HL-60 (cell line): ENCODE measurements at regions not wholly inside any gene's neighbourhood (a gene's known extent, or its start where the extent isn't known, plus 50 kb on each side); places are given as distances from the start of the nearest gene placed in this dataset.

ENCODE experiments used
- DNase-seq, 2 experiments: peaks; one replicate each; pipeline ENCODE4 v3.0.0-alpha.2; 2010 to 2020; ENCODE audit warnings: low read depth in 1 of 2, low spot score in 1 of 2
- H3K27ac ChIP-seq: fragments of 250-450 bp; sonication (Bioruptor Pico); replicated peaks from 2 replicates; pipeline ENCODE4 v1.5.1; 2020; ENCODE audit warnings: mild to moderate bottlenecking, moderate library complexity
- H3K27me3 ChIP-seq: fragments of 250-450 bp; sonication (Bioruptor Pico); 2 replicates; pipeline ENCODE4 v1.5.1; 2021; ENCODE audit warnings: mild to moderate bottlenecking, moderate library complexity; ENCODE audit not compliant: insufficient read depth, poor library complexity, severe bottlenecking
- H3K4me3 ChIP-seq: replicated peaks from 2 replicates; pipeline ENCODE4 v1.5.1; 2011; ENCODE audit warnings: mild to moderate bottlenecking, control low read depth, low read length; ENCODE audit not compliant: insufficient read depth
- CTCF ChIP-seq: IDR thresholded peaks from one replicate; pipeline ENCODE4 v1.5.1; 2011; ENCODE audit warnings: low read length, control low read depth, inconsistent platforms; ENCODE audit not compliant: insufficient read depth
- GABPA ChIP-seq: IDR thresholded peaks from 2 replicates; pipeline ENCODE4 v1.6.1; 2012; ENCODE audit warnings: low read depth
- POLR2AphosphoS5 ChIP-seq: IDR thresholded peaks from 2 replicates; pipeline ENCODE4 v1.6.1; 2012; ENCODE audit warnings: low read depth
- SPI1 ChIP-seq: IDR thresholded peaks from 2 replicates; pipeline ENCODE4 v1.6.1; 2012; ENCODE audit warnings: low read depth, mild to moderate bottlenecking, borderline replicate concordance
- TF ChIP-seq, protein P1 (sequence below): IDR thresholded peaks from 2 replicates; pipeline ENCODE4 v1.6.1; 2012; ENCODE audit warnings: low read depth; ENCODE audit not compliant: insufficient replicate concordance

- TF ChIP-seq SPI1 (no peak), GABPA (no peak), POLR2AphosphoS5 (no peak), CTCF (no peak)
- TF ChIP-seq, protein P1, sequence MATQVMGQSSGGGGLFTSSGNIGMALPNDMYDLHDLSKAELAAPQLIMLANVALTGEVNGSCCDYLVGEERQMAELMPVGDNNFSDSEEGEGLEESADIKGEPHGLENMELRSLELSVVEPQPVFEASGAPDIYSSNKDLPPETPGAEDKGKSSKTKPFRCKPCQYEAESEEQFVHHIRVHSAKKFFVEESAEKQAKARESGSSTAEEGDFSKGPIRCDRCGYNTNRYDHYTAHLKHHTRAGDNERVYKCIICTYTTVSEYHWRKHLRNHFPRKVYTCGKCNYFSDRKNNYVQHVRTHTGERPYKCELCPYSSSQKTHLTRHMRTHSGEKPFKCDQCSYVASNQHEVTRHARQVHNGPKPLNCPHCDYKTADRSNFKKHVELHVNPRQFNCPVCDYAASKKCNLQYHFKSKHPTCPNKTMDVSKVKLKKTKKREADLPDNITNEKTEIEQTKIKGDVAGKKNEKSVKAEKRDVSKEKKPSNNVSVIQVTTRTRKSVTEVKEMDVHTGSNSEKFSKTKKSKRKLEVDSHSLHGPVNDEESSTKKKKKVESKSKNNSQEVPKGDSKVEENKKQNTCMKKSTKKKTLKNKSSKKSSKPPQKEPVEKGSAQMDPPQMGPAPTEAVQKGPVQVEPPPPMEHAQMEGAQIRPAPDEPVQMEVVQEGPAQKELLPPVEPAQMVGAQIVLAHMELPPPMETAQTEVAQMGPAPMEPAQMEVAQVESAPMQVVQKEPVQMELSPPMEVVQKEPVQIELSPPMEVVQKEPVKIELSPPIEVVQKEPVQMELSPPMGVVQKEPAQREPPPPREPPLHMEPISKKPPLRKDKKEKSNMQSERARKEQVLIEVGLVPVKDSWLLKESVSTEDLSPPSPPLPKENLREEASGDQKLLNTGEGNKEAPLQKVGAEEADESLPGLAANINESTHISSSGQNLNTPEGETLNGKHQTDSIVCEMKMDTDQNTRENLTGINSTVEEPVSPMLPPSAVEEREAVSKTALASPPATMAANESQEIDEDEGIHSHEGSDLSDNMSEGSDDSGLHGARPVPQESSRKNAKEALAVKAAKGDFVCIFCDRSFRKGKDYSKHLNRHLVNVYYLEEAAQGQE = no peak
- DNase-seq = no peak
- Histone ChIP-seq H3K27me3 (no peaks in the 10 kb centered on the region), H3K27ac (no peak overlapping the region), H3K4me3 (no peak overlapping the region)
Observed at GRCh38 chr3:99439892-99440291, 198.5 kb upstream of the COL8A1 start.

GRCh38 chr3:99434190-99434589 lies 204.2 kb upstream of the COL8A1 start:
- TF ChIP-seq POLR2AphosphoS5 (no peak), CTCF (no peak), GABPA (no peak), SPI1 (no peak)
- TF ChIP-seq, protein P1 = no peak
- DNase-seq = no peak
- no peak overlapping the region for H3K27ac ChIP-seq
- peaks cover 3% of the 10 kb centered on the region for H3K27me3 ChIP-seq
- no peak overlapping the region for H3K4me3 ChIP-seq

DNA sequence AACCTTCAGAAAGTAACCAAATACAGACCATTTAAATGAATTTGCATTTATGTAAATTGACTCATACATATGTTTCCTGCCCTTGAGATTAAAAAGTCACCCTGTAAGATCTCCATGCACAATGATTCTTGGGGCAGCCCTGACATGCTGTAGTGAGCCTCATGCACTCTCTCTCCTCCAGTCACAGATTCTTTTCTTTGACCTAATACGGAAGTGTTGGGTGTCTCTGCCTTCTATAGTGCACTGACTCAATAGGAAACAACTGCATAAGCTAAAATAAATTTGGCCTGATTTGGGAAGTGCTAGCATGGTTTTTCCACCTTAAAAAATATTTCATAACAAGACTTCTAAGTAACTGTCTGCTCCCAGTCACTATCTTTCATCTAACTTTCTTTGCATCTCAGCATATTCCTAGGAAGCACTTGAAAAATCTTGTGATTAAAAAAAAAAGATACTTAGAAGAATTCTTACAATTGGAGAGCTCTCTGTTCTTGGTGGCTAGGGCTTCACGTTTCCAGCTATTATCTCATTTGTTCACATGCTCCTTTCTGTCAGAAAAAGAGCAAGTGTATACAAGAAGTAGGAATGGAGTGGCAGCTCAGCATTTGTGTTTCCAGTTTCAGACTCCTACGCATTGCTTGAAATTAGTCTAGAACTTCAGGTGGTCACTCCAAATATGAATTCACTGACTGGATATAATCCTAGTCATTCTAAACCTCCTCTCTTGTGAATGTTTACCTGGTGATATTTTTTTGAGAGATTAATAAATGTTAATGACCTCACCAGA lies 207.9 kb upstream of the COL8A1 start:
- no peak overlapping the region for H3K27ac ChIP-seq
- no peak for DNase-seq
- TF ChIP-seq SPI1 = no peak
- TF ChIP-seq CTCF = no peak
- TF ChIP-seq POLR2AphosphoS5 = no peak
- TF ChIP-seq, protein P1 = no peak
- no peak for TF ChIP-seq GABPA
- H3K27me3 ChIP-seq = peaks cover 4% of the 10 kb centered on the region
- H3K4me3 ChIP-seq = no peak overlapping the region
